BE2C (cell line): ENCODE measurements at regions not wholly inside any gene's neighbourhood (a gene's known extent, or its start where the extent isn't known, plus 50 kb on each side); places are given as distances from the start of the nearest gene placed in this dataset.

Experiments used
- DNase-seq: peaks from one replicate; pipeline ENCODE4 v3.0.0-alpha.2; 2020
- H3K27me3 ChIP-seq: fragments of 250-450 bp; sonication (Bioruptor Pico); 2 replicates; pipeline ENCODE4 v1.5.1; 2020; ENCODE audit warnings: mild to moderate bottlenecking
- H3K36me3 ChIP-seq: fragments of 250-450 bp; sonication (Bioruptor Pico); 2 replicates; pipeline ENCODE4 v1.5.1; 2020; ENCODE audit warnings: mild to moderate bottlenecking
- H3K4me1 ChIP-seq: fragments of 250-450 bp; sonication (Bioruptor Pico); 2 replicates; pipeline ENCODE4 v1.5.1; 2020
- H3K4me3 ChIP-seq: 2 replicates; pipeline ENCODE4 v1.5.1; 2011; ENCODE audit warnings: low read depth, low read length
- H3K9me3 ChIP-seq: fragments of 250-450 bp; sonication (Bioruptor Pico); 2 replicates; pipeline ENCODE4 v1.5.1; 2020
- TF ChIP-seq, protein P1 (sequence below): IDR thresholded peaks from 2 replicates; pipeline ENCODE4 v1.5.1; 2012; ENCODE audit warnings: mild to moderate bottlenecking, low read depth, low read length

DNA sequence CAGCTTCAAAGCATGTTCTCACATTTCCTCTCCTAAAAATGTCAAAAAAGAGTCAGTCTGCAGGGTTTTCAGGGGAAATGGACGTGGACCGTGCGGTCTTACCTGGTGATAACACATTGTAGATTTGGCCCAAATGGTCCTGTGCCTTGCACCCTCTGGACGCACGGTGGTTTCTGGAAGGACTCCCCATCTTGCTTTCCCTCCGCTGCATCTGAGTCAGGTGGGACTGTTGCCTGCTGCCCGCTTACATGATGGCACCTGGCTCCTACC is 1290.1 kb downstream of the TBC1D22A start:
- H3K4me1 ChIP-seq: no peaks in the 10 kb centered on the region
- TF ChIP-seq, protein P1, sequence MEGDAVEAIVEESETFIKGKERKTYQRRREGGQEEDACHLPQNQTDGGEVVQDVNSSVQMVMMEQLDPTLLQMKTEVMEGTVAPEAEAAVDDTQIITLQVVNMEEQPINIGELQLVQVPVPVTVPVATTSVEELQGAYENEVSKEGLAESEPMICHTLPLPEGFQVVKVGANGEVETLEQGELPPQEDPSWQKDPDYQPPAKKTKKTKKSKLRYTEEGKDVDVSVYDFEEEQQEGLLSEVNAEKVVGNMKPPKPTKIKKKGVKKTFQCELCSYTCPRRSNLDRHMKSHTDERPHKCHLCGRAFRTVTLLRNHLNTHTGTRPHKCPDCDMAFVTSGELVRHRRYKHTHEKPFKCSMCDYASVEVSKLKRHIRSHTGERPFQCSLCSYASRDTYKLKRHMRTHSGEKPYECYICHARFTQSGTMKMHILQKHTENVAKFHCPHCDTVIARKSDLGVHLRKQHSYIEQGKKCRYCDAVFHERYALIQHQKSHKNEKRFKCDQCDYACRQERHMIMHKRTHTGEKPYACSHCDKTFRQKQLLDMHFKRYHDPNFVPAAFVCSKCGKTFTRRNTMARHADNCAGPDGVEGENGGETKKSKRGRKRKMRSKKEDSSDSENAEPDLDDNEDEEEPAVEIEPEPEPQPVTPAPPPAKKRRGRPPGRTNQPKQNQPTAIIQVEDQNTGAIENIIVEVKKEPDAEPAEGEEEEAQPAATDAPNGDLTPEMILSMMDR: no peak
- H3K4me3 ChIP-seq: no peak overlapping the region
- no peak for DNase-seq
- H3K9me3 ChIP-seq: no peaks in the 10 kb centered on the region; the same call in 1 of the 2 replicates
- no peaks in the 10 kb centered on the region for H3K27me3 ChIP-seq
- H3K36me3 ChIP-seq: no peaks in the 10 kb centered on the region

DNA sequence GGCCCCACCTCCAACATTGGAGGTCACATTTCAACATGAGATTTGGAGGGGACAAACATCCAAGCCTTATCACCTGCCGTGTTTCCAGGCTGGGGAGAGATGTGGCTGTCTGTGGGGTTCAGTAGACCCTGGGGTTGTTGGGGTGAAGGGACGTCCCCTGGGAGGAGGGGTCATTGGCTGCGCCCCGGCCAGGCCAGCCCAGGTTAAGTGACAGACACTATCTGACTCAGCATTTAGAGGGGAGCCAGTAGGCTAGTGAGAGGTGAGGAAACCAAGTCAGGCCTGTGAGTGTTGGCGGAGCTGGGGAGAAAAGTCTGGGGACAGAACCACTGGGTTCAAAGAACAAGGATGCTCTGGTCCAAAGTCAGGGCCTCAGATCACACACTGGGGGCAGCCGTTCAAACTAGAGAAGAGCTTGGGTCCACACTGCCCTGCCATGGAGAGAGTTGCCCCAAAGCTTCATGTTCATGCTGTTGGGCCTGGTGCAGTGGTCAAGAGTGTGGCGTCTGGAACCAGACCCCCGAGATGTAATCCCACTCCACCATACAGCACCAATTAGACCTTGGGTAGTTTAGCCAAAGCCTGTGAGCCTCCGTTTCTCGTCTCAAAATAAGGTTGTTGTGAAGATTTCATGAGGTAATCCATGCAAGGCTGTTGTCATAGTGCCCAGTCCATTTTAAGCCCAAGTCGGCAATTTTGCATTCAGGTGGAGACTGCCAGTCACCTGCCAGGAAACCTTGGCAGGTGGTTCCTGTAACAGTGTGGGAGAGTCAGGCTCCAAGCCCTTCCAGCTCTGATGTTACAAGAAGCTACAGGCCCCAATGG is 1289.6 kb downstream of the TBC1D22A start:
- no peaks in the 10 kb centered on the region for H3K4me1 ChIP-seq
- no peak for DNase-seq
- TF ChIP-seq, protein P1: no peak
- no peak overlapping the region for H3K4me3 ChIP-seq
- no peaks in the 10 kb centered on the region for H3K36me3 ChIP-seq
- no peaks in the 10 kb centered on the region; the same call in 1 of the 2 replicates for H3K9me3 ChIP-seq
- H3K27me3 ChIP-seq: no peaks in the 10 kb centered on the region

GRCh38 chr22:48050836-48051235 is 1288.4 kb downstream of the TBC1D22A start:
- H3K4me3 ChIP-seq: no peak overlapping the region
- TF ChIP-seq, protein P1: no peak

DNA sequence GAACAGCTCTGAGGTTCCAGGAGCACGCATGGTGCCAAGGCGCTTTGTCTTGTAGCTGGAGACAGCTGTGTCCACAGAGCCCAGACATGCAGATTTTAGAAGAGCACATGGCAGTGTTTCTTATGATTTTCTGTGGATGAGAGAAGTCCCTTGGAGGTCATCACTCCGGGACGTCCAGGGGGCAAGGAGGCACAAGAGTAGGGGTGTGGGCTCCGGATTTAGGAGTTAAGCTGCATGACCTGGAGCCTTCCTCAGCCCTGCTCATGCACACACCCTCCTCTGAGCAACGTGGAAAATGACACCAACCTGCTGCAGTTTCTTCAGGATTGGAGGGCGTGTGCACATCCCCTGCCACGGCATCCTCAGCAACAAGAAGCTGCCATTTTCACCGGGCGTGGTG is 1286.7 kb downstream of the TBC1D22A start:
- no peaks in the 10 kb centered on the region for H3K4me1 ChIP-seq
- DNase-seq: no peak

More at GRCh38 chr22:48050836-48051235, 1288.4 kb downstream of the TBC1D22A start:
- H3K4me1 ChIP-seq: no peaks in the 10 kb centered on the region
- no peak for DNase-seq
- no peaks in the 10 kb centered on the region for H3K36me3 ChIP-seq
- H3K9me3 ChIP-seq: no peaks in the 10 kb centered on the region; the same call in 1 of the 2 replicates
- no peaks in the 10 kb centered on the region for H3K27me3 ChIP-seq

DNA sequence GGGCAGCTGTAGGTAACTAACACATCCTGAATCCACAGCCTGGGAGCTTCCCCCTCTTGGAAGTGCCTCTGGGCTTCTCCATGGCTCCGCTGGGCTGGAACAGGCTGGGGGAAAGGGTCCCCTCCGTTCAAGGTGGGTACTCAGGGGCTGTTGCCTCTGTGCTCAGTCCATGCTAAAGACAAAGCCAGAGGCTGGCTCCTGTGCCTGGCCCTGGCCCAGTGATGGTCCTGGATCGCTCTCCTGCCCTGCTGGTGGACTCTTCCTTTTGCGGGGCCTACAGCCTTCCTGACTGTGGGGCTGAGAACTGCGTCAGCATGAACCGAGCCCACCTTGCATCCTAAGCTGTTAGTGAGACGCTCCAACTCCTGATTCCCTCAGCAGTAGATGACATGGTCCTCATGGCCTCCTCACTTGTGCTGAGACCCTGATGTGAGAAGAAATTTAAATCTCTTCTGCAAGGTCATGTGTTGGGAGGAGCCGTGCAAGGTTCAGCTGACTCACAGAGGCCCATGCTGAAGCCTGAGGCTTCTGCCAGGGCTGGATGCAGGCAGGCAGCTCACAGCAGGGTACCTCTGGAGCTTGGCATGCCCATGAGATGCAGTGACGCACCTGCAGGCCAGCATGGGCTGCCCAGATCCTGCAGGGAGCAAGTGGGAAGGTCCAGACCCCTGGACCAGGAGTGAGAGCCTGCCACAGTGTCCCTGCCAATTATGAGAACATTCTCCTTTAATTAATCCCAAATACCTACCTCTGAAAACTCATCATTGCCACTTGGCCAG is 1285.5 kb downstream of the TBC1D22A start:
- no peak for DNase-seq
- H3K27me3 ChIP-seq: no peaks in the 10 kb centered on the region
- no peaks in the 10 kb centered on the region for H3K4me1 ChIP-seq
- no peaks in the 10 kb centered on the region for H3K36me3 ChIP-seq
- no peak overlapping the region for H3K4me3 ChIP-seq
- TF ChIP-seq, protein P1: no peak
- H3K9me3 ChIP-seq: no peaks in the 10 kb centered on the region; the same call in 1 of the 2 replicates

More for the DNA sequence above, 1286.7 kb downstream of the TBC1D22A start:
- Histone ChIP-seq H3K9me3 (no peaks in the 10 kb centered on the region; the same call in 1 of the 2 replicates), H3K36me3 (no peaks in the 10 kb centered on the region), H3K27me3 (no peaks in the 10 kb centered on the region), H3K4me3 (no peak overlapping the region)
- TF ChIP-seq, protein P1: no peak

GRCh38 chr22:48045369-48045768 is 1282.9 kb downstream of the TBC1D22A start:
- Histone ChIP-seq H3K9me3 (no peaks in the 10 kb centered on the region), H3K36me3 (no peaks in the 10 kb centered on the region), H3K27me3 (no peaks in the 10 kb centered on the region), H3K4me1 (no peaks in the 10 kb centered on the region), H3K4me3 (no peak overlapping the region)
- TF ChIP-seq, protein P1: no peak
- no peak for DNase-seq
